ENCODE measurements at regions not wholly inside any gene's neighbourhood (a gene's known extent, or its start where the extent isn't known, plus 50 kb on each side); places are given as distances from the start of the nearest gene placed in this dataset.

DNA sequence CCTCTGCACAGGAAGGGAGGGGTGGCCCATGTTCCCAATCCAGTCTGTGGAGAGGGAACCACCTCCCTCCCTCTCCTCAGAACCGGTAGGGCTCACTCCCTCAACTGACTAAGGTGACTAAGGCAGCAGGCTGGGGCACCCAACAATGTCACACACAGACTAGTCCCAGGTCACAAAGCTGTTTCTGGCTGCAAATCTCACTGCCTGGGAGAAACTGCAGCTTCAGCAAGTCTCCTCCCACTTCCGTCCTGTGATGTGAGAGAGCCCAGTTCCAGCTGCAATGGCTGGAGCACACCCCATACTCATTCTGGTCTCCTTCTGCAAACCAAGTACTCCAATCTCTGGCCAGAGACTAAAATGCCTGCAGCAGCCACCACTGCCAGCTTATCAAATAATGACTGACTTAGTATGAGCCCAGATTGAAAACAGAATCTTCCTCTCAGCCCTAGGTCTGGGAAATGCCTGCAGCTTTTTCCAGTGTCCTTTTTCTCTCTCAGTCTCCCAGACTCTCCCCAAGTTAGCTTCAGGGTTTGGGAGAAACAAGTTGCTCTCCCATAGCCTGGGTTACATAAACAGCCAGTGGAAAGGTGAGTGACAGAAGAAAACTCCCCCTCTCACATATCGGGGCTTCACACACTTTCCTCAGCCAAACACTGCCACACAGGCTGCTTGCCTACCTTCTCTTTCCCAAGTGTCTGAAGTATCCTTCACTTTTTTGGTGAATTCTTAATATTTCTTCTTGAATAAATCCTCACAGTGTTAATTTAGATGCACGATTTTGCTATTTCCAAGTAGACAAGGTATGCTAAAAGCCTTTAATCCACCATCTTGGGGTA is 247.4 kb upstream of the RASA1 start:
- POLR2A ChIA-PET = no interaction called here
- TF ChIP-seq, protein P1, sequence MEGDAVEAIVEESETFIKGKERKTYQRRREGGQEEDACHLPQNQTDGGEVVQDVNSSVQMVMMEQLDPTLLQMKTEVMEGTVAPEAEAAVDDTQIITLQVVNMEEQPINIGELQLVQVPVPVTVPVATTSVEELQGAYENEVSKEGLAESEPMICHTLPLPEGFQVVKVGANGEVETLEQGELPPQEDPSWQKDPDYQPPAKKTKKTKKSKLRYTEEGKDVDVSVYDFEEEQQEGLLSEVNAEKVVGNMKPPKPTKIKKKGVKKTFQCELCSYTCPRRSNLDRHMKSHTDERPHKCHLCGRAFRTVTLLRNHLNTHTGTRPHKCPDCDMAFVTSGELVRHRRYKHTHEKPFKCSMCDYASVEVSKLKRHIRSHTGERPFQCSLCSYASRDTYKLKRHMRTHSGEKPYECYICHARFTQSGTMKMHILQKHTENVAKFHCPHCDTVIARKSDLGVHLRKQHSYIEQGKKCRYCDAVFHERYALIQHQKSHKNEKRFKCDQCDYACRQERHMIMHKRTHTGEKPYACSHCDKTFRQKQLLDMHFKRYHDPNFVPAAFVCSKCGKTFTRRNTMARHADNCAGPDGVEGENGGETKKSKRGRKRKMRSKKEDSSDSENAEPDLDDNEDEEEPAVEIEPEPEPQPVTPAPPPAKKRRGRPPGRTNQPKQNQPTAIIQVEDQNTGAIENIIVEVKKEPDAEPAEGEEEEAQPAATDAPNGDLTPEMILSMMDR (IDR thresholded peaks at IDR 0.05) = no peak
- H3K4me3 Mint-ChIP-seq = no peak overlapping the region
- H3K36me3 Mint-ChIP-seq (ENCODE audit: low read depth) = no peaks in the 10 kb centered on the region
- DNase-seq = peak; percentile 51
- H3K9me3 Mint-ChIP-seq = peaks cover 11% of the 10 kb centered on the region
- no peaks in the 10 kb centered on the region for H3K27me3 Mint-ChIP-seq
- ATAC-seq = peak; percentile 92
- CTCF ChIA-PET = interaction anchor here (0.7 kb wide), 1 partner anchor 36 kb away, joined by 3 read pairs; no protein-coding TSS in a partner anchor
- intact Hi-C loops (cut with micrococcal nuclease) = no loop called here
- no peak overlapping the region for H3K27ac Mint-ChIP-seq
- peaks cover 21% of the 10 kb centered on the region for H3K4me1 Mint-ChIP-seq (ENCODE audit: low read depth)

DNA sequence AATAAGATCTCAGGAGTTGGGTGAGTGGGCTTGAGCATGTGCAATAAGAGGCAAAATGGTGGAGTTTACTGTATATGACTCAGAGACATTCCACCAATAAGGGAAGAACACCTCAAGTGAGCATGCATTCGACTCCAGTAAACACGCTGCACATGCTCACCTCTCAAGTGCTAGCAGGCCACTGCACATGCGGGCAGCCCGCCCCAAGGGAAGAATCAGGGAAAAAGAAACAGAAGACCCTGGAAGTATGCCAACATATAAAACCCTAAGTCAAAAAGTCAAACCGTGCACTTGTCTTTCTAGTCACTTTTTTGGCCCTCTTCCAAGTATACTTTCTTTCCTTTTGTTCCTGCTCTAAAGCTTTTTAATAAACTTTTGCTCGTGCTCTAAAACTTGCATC is 245.3 kb upstream of the RASA1 start:
- no peak for ATAC-seq
- POLR2A ChIA-PET = no interaction called here
- Mint-ChIP-seq H3K9me3 (peaks cover 11% of the 10 kb centered on the region), H3K27me3 (no peaks in the 10 kb centered on the region), H3K36me3 (ENCODE audit: low read depth) (no peaks in the 10 kb centered on the region), H3K27ac (no peak overlapping the region), H3K4me3 (no peak overlapping the region), H3K4me1 (ENCODE audit: low read depth) (peaks cover 26% of the 10 kb centered on the region)
- DNase-seq = no peak
- CTCF ChIA-PET = interaction anchor here (0.9 kb wide), 1 partner anchor 10 kb away, joined by 3 read pairs; no protein-coding TSS in a partner anchor
- TF ChIP-seq, protein P1 (IDR thresholded peaks at IDR 0.05) = no peak
- intact Hi-C loops (cut with micrococcal nuclease) = no loop called here

DNA sequence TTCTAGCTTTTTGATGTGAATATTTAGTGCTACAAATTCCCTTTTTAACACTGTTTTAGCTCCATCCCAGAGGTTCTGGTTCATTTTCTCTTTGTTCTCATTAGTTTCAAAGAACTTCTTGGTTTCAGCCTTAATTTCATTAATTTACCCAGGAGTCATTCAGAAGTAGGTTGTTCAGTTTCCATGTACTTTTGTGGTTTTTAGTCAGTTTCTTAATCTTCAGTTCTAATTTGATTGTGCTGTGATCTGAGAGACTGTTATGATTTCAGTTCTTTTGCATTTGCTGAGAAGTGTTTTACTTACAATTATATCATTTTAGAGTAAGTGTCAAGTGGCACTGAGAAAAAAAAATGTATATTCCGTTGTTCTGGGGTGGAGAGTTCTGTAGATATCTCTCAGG is 240.1 kb upstream of the RASA1 start:
- Mint-ChIP-seq H3K27ac (no peak overlapping the region), H3K36me3 (ENCODE audit: low read depth) (no peaks in the 10 kb centered on the region), H3K4me1 (ENCODE audit: low read depth) (peaks cover 24% of the 10 kb centered on the region), H3K4me3 (peak overlapping the region; percentile 2), H3K9me3 (peaks cover 11% of the 10 kb centered on the region), H3K27me3 (no peaks in the 10 kb centered on the region)
- ChIA-PET POLR2A (no interaction called here), CTCF (interaction anchor here (1.7 kb wide), 1 partner anchor 16 kb away, joined by 4 read pairs; no protein-coding TSS in a partner anchor)
- TF ChIP-seq, protein P1 (IDR thresholded peaks at IDR 0.05) = no peak
- intact Hi-C loops (cut with micrococcal nuclease) = no loop called here
- DNase-seq (no peak), ATAC-seq (peak; percentile 58)

DNA sequence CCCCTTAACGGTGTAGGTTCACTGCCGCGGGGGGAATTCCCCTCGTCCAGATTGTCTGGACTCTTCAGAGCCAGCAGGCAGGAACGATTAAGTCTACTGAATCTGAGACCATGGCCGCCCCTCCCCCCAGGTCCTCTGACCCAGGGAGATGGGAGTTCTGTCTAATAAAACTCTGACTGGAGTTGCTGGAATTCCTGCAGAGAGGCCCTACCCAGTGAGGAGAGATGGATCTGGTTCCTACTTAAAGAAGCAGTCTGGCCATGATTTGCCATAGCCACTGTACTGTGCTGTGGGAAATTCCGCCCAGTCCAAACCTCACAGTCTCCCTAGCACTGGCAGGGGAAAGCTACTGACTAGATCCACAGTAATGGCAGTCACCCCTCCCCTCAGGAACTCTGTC is 237.7 kb upstream of the RASA1 start:
- Mint-ChIP-seq H3K4me1 (ENCODE audit: low read depth) (peaks cover 27% of the 10 kb centered on the region), H3K36me3 (ENCODE audit: low read depth) (no peaks in the 10 kb centered on the region), H3K9me3 (no peaks in the 10 kb centered on the region), H3K4me3 (no peak overlapping the region), H3K27me3 (no peaks in the 10 kb centered on the region), H3K27ac (no peak overlapping the region)
- TF ChIP-seq, protein P1 (IDR thresholded peaks at IDR 0.05) = no peak
- intact Hi-C loops (cut with micrococcal nuclease) = no loop called here
- POLR2A ChIA-PET = no interaction called here
- CTCF ChIA-PET = no interaction called here
- no peak for ATAC-seq
- DNase-seq = no peak

DNA sequence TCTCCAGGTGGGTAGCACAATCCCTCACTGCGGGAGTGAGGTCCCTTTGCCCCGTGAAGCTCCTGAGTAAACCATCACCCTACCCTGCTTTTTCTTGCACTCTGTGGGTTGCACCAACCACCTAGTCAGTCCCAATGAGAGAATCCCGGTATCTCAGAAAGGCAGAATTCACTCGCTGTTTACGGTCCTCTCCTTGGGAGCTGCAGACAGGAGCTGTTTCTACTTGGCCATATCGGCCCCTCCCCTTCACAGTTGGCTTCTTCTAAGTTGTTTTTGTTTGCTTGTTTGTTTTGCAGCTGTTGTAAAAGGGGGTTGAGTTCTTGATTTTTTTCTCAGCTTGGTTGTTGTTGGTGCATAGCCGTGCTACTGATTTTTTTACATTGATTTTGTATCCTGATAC is 237.0 kb upstream of the RASA1 start:
- ChIA-PET POLR2A (no interaction called here), CTCF (no interaction called here)
- H3K27ac Mint-ChIP-seq = no peak overlapping the region
- no peaks in the 10 kb centered on the region for H3K27me3 Mint-ChIP-seq
- no peaks in the 10 kb centered on the region for H3K36me3 Mint-ChIP-seq (ENCODE audit: low read depth)
- TF ChIP-seq, protein P1 (IDR thresholded peaks at IDR 0.05) = no peak
- H3K4me1 Mint-ChIP-seq (ENCODE audit: low read depth) = peaks cover 31% of the 10 kb centered on the region
- DNase-seq (no peak), ATAC-seq (no peak)
- H3K4me3 Mint-ChIP-seq = no peak overlapping the region
- H3K9me3 Mint-ChIP-seq = no peaks in the 10 kb centered on the region
- intact Hi-C loops (cut with micrococcal nuclease) = no loop called here
